ENCODE measurements at regions not wholly inside any gene's neighbourhood (a gene's known extent, or its start where the extent isn't known, plus 50 kb on each side); places are given as distances from the start of the nearest gene placed in this dataset.

DNA sequence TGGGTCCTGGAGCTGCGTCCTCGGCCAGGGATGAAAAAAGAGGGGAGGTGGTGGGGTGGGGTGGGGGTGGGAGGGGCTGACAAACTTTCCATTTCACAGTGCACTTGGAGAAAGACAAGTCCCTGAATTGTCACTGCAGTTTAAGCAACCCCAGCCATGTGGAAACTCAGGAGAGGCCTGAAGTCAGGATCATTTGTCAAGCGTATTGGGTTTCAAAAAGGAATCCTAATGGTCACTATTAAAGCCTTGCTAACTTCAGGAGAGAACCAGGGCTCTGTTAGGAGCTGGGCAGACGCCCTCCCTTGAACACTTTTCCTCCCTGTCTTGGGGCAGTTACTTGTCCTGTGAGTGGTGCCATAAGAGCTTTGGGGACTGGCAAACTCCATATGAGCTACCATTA is 159.9 kb downstream of the FNDC1 start:
- TF ChIP-seq, protein P1, sequence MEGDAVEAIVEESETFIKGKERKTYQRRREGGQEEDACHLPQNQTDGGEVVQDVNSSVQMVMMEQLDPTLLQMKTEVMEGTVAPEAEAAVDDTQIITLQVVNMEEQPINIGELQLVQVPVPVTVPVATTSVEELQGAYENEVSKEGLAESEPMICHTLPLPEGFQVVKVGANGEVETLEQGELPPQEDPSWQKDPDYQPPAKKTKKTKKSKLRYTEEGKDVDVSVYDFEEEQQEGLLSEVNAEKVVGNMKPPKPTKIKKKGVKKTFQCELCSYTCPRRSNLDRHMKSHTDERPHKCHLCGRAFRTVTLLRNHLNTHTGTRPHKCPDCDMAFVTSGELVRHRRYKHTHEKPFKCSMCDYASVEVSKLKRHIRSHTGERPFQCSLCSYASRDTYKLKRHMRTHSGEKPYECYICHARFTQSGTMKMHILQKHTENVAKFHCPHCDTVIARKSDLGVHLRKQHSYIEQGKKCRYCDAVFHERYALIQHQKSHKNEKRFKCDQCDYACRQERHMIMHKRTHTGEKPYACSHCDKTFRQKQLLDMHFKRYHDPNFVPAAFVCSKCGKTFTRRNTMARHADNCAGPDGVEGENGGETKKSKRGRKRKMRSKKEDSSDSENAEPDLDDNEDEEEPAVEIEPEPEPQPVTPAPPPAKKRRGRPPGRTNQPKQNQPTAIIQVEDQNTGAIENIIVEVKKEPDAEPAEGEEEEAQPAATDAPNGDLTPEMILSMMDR (IDR thresholded peaks at IDR 0.05 in 8 of 11, conservative IDR thresholded peaks at IDR 0.05 in 3 of 11) = no peak
- TF ChIP-seq POLR2A (IDR thresholded peaks at IDR 0.05) = no peak
- TF ChIP-seq POLR2AphosphoS5 (IDR thresholded peaks at IDR 0.05) = no peak

All from spleen (tissue), 7 donors.